WTC11 (cell line): ENCODE measurements at regions not wholly inside any gene's neighbourhood (a gene's known extent, or its start where the extent isn't known, plus 50 kb on each side); places are given as distances from the start of the nearest gene placed in this dataset.

Source experiments
- ATAC-seq: fragments of 200-7000 bp; cut with Tn5 transposase; 2 replicates; pipeline ENCODE4 v1.10.0; 2021; ENCODE audit warnings: mild to moderate bottlenecking, moderate library complexity
- CTCF ChIA-PET: fragments of 300-600 bp; sonication (Branson Sonifier 250); formaldehyde crosslinking; loops from one replicate; lab custom pipeline; 2021; ENCODE audit warnings: antibody characterized with exemption; lab: Charles Lee
- POLR2A ChIA-PET: fragments of 350-600 bp; sonication (Branson Sonifier 250); formaldehyde crosslinking; loops from one replicate; lab custom pipeline; 2021; ENCODE audit warnings: antibody characterized with exemption; lab: Charles Lee
- DNase-seq: peaks from one replicate; pipeline ENCODE4 v3.0.0; 2021; ENCODE audit warnings: low spot score
- H3K27ac Mint-ChIP-seq: 2 replicates; pipeline ENCODE4 v1.8.0; 2021; ENCODE audit warnings: mixed read lengths
- H3K27me3 Mint-ChIP-seq: 2 replicates; pipeline ENCODE4 v1.8.0; 2021; ENCODE audit warnings: low read depth, mild to moderate bottlenecking, moderate library complexity, mixed read lengths
- H3K36me3 Mint-ChIP-seq: 2 replicates; pipeline ENCODE4 v1.8.0; 2021; ENCODE audit warnings: mixed read lengths
- H3K4me1 Mint-ChIP-seq: 2 replicates; pipeline ENCODE4 v1.8.0; 2022; ENCODE audit warnings: mixed read lengths
- H3K4me3 Mint-ChIP-seq: 2 replicates; pipeline ENCODE4 v1.8.0; 2021; ENCODE audit warnings: mild to moderate bottlenecking, moderate library complexity, mixed read lengths
- H3K9me3 Mint-ChIP-seq: 2 replicates; pipeline ENCODE4 v1.8.0; 2021; ENCODE audit warnings: mixed read lengths
- ATF1 ChIP-seq: sonication (generic); formaldehyde crosslinking; IDR thresholded peaks from 2 replicates; pipeline ENCODE4 v1.8.1; 2023; ENCODE audit warnings: mild to moderate bottlenecking, moderate library complexity, missing genetic modification reagents
- ELF4 ChIP-seq: sonication (generic); formaldehyde crosslinking; IDR thresholded peaks from 2 replicates; pipeline ENCODE4 v1.8.1; 2022; ENCODE audit warnings: low read depth, mild to moderate bottlenecking, moderate library complexity, missing genetic modification reagents
- ETV6 ChIP-seq: sonication (generic); formaldehyde crosslinking; IDR thresholded peaks from 2 replicates; pipeline ENCODE4 v1.8.1; 2022; ENCODE audit warnings: mild to moderate bottlenecking, missing genetic modification reagents
- FOXJ3 ChIP-seq: sonication (generic); formaldehyde crosslinking; IDR thresholded peaks from 2 replicates; pipeline ENCODE4 v1.9.0; 2021; ENCODE audit warnings: missing genetic modification reagents, mild to moderate bottlenecking, borderline replicate concordance
- HMGA2 ChIP-seq: fragments of 250-450 bp; sonication (Bioruptor Pico); IDR thresholded peaks from 2 replicates; pipeline ENCODE4 v1.4.0; 2021; ENCODE audit warnings: mild to moderate bottlenecking, moderate library complexity
- NFE2L1 ChIP-seq: sonication (generic); formaldehyde crosslinking; IDR thresholded peaks from 2 replicates; pipeline ENCODE4 v1.8.1; 2023; ENCODE audit warnings: missing genetic modification reagents
- OVOL2 ChIP-seq: fragments of 250-450 bp; sonication (Bioruptor Pico); IDR thresholded peaks from 2 replicates; pipeline ENCODE4 v1.9.0; 2021; ENCODE audit warnings: mild to moderate bottlenecking, borderline replicate concordance
- PRRX2 ChIP-seq: fragments of 250-450 bp; sonication (Bioruptor Pico); IDR thresholded peaks from 2 replicates; pipeline ENCODE4 v1.8.0; 2021; ENCODE audit warnings: mild to moderate bottlenecking
- RELA ChIP-seq: sonication (generic); formaldehyde crosslinking; IDR thresholded peaks from 2 replicates; pipeline ENCODE4 v1.8.1; 2022; ENCODE audit warnings: missing genetic modification reagents, mild to moderate bottlenecking, borderline replicate concordance
- RORB ChIP-seq: fragments of 250-450 bp; sonication (Bioruptor Pico); IDR thresholded peaks from 2 replicates; pipeline ENCODE4 v1.9.0; 2021; ENCODE audit warnings: mild to moderate bottlenecking
- SMAD3 ChIP-seq: sonication (generic); formaldehyde crosslinking; IDR thresholded peaks from 2 replicates; pipeline ENCODE4 v1.8.0; 2022; ENCODE audit warnings: missing genetic modification reagents, mild to moderate bottlenecking, borderline replicate concordance
- SOX15 ChIP-seq: fragments of 250-450 bp; sonication (Bioruptor Pico); IDR thresholded peaks from 2 replicates; pipeline ENCODE4 v1.9.0; 2021; ENCODE audit warnings: mild to moderate bottlenecking
- SP1 ChIP-seq: sonication (generic); formaldehyde crosslinking; conservative IDR thresholded peaks from 2 replicates; pipeline ENCODE4 v1.8.1; 2022; ENCODE audit warnings: missing genetic modification reagents
- TCF7 ChIP-seq: sonication (generic); formaldehyde crosslinking; IDR thresholded peaks from 2 replicates; pipeline ENCODE4 v1.8.0; 2022; ENCODE audit warnings: mild to moderate bottlenecking, low read depth, missing genetic modification reagents, moderate library complexity
- ZNF121 ChIP-seq: sonication (generic); formaldehyde crosslinking; IDR thresholded peaks from 2 replicates; pipeline ENCODE4 v1.8.0; 2023; ENCODE audit warnings: missing genetic modification reagents
- TF ChIP-seq, protein P1 (sequence below): sonication (generic); formaldehyde crosslinking; conservative IDR thresholded peaks from 2 replicates; pipeline ENCODE4 v1.8.1; 2023; ENCODE audit warnings: mild to moderate bottlenecking, low read depth, missing genetic modification reagents, moderate library complexity
- TF ChIP-seq, protein P2 (sequence below): sonication (generic); formaldehyde crosslinking; conservative IDR thresholded peaks from 2 replicates; pipeline ENCODE4 v1.8.1; 2022; ENCODE audit warnings: mild to moderate bottlenecking, missing genetic modification reagents
- TF ChIP-seq, protein P3 (sequence below): sonication (generic); formaldehyde crosslinking; IDR thresholded peaks from 2 replicates; pipeline ENCODE4 v1.8.0; 2022; ENCODE audit warnings: missing genetic modification reagents
- TF ChIP-seq, protein P4 (sequence below): fragments of 250-450 bp; sonication (Bioruptor Pico); IDR thresholded peaks from 2 replicates; pipeline ENCODE4 v1.9.0; 2021; ENCODE audit warnings: moderate library complexity, mild to moderate bottlenecking, inconsistent platforms, borderline replicate concordance
- TF ChIP-seq, protein P5 (sequence below): sonication (generic); formaldehyde crosslinking; IDR thresholded peaks from 2 replicates; pipeline ENCODE4 v1.8.0; 2023; ENCODE audit warnings: mild to moderate bottlenecking, missing genetic modification reagents
- TF ChIP-seq, protein P6 (sequence below): fragments of 250-450 bp; sonication (Bioruptor Pico); IDR thresholded peaks from 2 replicates; pipeline ENCODE4 v1.9.0; 2021; ENCODE audit warnings: mild to moderate bottlenecking, borderline replicate concordance
- TF ChIP-seq, protein P7 (sequence below): sonication (generic); formaldehyde crosslinking; IDR thresholded peaks from 2 replicates; pipeline ENCODE4 v1.8.1; 2023; ENCODE audit warnings: mild to moderate bottlenecking, moderate library complexity, missing genetic modification reagents

DNA sequence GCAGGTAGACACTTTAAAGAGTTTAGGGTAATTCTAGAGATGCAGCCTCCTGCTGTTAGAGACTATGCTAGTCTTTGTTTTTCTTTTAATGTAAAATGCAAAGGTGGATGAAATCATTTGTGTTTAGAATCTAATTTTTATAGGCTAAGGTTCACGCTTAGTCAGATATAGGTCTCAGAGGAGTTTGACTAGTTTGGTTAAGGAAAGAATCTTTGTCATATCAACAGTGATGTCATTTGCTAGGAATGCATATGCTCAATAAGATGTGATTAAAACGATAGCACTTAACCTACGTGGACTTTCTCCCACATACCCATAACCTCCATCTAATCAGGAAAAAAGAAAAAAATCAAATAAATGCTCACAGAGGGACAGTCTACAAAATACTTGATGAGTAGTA lies 859.3 kb upstream of the ATXN7L3B start (continued):
- TF ChIP-seq, protein P1, sequence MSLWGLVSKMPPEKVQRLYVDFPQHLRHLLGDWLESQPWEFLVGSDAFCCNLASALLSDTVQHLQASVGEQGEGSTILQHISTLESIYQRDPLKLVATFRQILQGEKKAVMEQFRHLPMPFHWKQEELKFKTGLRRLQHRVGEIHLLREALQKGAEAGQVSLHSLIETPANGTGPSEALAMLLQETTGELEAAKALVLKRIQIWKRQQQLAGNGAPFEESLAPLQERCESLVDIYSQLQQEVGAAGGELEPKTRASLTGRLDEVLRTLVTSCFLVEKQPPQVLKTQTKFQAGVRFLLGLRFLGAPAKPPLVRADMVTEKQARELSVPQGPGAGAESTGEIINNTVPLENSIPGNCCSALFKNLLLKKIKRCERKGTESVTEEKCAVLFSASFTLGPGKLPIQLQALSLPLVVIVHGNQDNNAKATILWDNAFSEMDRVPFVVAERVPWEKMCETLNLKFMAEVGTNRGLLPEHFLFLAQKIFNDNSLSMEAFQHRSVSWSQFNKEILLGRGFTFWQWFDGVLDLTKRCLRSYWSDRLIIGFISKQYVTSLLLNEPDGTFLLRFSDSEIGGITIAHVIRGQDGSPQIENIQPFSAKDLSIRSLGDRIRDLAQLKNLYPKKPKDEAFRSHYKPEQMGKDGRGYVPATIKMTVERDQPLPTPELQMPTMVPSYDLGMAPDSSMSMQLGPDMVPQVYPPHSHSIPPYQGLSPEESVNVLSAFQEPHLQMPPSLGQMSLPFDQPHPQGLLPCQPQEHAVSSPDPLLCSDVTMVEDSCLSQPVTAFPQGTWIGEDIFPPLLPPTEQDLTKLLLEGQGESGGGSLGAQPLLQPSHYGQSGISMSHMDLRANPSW (CRISPR knock-in tag) = no peak
- TF ChIP-seq RORB (CRISPR knock-in tag) = no peak
- no peak for TF ChIP-seq TCF7 (CRISPR knock-in tag)
- TF ChIP-seq, protein P2, sequence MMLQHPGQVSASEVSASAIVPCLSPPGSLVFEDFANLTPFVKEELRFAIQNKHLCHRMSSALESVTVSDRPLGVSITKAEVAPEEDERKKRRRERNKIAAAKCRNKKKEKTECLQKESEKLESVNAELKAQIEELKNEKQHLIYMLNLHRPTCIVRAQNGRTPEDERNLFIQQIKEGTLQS (CRISPR knock-in tag) = no peak
- TF ChIP-seq, protein P3, sequence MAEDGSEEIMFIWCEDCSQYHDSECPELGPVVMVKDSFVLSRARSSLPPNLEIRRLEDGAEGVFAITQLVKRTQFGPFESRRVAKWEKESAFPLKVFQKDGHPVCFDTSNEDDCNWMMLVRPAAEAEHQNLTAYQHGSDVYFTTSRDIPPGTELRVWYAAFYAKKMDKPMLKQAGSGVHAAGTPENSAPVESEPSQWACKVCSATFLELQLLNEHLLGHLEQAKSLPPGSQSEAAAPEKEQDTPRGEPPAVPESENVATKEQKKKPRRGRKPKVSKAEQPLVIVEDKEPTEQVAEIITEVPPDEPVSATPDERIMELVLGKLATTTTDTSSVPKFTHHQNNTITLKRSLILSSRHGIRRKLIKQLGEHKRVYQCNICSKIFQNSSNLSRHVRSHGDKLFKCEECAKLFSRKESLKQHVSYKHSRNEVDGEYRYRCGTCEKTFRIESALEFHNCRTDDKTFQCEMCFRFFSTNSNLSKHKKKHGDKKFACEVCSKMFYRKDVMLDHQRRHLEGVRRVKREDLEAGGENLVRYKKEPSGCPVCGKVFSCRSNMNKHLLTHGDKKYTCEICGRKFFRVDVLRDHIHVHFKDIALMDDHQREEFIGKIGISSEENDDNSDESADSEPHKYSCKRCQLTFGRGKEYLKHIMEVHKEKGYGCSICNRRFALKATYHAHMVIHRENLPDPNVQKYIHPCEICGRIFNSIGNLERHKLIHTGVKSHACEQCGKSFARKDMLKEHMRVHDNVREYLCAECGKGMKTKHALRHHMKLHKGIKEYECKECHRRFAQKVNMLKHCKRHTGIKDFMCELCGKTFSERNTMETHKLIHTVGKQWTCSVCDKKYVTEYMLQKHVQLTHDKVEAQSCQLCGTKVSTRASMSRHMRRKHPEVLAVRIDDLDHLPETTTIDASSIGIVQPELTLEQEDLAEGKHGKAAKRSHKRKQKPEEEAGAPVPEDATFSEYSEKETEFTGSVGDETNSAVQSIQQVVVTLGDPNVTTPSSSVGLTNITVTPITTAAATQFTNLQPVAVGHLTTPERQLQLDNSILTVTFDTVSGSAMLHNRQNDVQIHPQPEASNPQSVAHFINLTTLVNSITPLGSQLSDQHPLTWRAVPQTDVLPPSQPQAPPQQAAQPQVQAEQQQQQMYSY (CRISPR knock-in tag) = no peak
- TF ChIP-seq, protein P4, sequence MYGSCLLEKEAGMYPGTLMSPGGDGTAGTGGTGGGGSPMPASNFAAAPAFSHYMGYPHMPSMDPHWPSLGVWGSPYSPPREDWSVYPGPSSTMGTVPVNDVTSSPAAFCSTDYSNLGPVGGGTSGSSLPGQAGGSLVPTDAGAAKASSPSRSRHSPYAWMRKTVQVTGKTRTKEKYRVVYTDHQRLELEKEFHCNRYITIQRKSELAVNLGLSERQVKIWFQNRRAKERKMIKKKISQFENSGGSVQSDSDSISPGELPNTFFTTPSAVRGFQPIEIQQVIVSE (CRISPR knock-in tag) = no peak
- TF ChIP-seq, protein P5, sequence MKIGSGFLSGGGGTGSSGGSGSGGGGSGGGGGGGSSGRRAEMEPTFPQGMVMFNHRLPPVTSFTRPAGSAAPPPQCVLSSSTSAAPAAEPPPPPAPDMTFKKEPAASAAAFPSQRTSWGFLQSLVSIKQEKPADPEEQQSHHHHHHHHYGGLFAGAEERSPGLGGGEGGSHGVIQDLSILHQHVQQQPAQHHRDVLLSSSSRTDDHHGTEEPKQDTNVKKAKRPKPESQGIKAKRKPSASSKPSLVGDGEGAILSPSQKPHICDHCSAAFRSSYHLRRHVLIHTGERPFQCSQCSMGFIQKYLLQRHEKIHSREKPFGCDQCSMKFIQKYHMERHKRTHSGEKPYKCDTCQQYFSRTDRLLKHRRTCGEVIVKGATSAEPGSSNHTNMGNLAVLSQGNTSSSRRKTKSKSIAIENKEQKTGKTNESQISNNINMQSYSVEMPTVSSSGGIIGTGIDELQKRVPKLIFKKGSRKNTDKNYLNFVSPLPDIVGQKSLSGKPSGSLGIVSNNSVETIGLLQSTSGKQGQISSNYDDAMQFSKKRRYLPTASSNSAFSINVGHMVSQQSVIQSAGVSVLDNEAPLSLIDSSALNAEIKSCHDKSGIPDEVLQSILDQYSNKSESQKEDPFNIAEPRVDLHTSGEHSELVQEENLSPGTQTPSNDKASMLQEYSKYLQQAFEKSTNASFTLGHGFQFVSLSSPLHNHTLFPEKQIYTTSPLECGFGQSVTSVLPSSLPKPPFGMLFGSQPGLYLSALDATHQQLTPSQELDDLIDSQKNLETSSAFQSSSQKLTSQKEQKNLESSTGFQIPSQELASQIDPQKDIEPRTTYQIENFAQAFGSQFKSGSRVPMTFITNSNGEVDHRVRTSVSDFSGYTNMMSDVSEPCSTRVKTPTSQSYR (CRISPR knock-in tag) = no peak
- TF ChIP-seq, all 79 proteins: peak for 0

DNA sequence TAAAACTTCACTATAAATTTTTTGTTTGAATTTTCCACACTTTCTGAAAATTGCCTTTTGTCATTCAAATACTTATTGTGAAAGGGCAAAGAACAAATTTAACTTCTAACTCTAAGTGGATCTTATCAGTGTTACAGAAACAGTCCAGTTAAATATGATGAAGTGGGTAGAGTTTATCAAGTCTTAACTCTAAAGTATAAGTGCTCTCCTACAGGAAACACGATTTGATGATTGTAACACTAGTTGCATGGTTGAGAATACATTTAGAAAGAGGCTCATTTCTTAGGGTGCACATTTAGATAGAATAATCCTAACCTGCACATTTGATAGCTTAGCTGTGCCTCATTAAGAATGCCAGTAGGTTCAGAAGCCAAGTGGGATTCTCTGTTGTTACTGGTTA lies 838.3 kb upstream of the ATXN7L3B start:
- Mint-ChIP-seq H3K36me3 (no peaks in the 10 kb centered on the region), H3K4me1 (no peaks in the 10 kb centered on the region), H3K4me3 (no peak overlapping the region), H3K27ac (no peak overlapping the region), H3K27me3 (no peaks in the 10 kb centered on the region), H3K9me3 (peaks cover 8% of the 10 kb centered on the region)
- ChIA-PET CTCF (no interaction called here), POLR2A (no interaction called here)
- no peak for DNase-seq
- ATAC-seq = no peak
- no peak for TF ChIP-seq NFE2L1 (CRISPR knock-in tag)
- TF ChIP-seq, protein P6, sequence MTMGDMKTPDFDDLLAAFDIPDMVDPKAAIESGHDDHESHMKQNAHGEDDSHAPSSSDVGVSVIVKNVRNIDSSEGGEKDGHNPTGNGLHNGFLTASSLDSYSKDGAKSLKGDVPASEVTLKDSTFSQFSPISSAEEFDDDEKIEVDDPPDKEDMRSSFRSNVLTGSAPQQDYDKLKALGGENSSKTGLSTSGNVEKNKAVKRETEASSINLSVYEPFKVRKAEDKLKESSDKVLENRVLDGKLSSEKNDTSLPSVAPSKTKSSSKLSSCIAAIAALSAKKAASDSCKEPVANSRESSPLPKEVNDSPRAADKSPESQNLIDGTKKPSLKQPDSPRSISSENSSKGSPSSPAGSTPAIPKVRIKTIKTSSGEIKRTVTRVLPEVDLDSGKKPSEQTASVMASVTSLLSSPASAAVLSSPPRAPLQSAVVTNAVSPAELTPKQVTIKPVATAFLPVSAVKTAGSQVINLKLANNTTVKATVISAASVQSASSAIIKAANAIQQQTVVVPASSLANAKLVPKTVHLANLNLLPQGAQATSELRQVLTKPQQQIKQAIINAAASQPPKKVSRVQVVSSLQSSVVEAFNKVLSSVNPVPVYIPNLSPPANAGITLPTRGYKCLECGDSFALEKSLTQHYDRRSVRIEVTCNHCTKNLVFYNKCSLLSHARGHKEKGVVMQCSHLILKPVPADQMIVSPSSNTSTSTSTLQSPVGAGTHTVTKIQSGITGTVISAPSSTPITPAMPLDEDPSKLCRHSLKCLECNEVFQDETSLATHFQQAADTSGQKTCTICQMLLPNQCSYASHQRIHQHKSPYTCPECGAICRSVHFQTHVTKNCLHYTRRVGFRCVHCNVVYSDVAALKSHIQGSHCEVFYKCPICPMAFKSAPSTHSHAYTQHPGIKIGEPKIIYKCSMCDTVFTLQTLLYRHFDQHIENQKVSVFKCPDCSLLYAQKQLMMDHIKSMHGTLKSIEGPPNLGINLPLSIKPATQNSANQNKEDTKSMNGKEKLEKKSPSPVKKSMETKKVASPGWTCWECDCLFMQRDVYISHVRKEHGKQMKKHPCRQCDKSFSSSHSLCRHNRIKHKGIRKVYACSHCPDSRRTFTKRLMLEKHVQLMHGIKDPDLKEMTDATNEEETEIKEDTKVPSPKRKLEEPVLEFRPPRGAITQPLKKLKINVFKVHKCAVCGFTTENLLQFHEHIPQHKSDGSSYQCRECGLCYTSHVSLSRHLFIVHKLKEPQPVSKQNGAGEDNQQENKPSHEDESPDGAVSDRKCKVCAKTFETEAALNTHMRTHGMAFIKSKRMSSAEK (CRISPR knock-in tag) = no peak
- TF ChIP-seq FOXJ3 (CRISPR knock-in tag) = no peak
- TF ChIP-seq SMAD3 (CRISPR knock-in tag) = no peak
- TF ChIP-seq OVOL2 (CRISPR knock-in tag) = no peak
- TF ChIP-seq SP1 = no peak
- TF ChIP-seq SOX15 (CRISPR knock-in tag) = no peak
- TF ChIP-seq, protein P7, sequence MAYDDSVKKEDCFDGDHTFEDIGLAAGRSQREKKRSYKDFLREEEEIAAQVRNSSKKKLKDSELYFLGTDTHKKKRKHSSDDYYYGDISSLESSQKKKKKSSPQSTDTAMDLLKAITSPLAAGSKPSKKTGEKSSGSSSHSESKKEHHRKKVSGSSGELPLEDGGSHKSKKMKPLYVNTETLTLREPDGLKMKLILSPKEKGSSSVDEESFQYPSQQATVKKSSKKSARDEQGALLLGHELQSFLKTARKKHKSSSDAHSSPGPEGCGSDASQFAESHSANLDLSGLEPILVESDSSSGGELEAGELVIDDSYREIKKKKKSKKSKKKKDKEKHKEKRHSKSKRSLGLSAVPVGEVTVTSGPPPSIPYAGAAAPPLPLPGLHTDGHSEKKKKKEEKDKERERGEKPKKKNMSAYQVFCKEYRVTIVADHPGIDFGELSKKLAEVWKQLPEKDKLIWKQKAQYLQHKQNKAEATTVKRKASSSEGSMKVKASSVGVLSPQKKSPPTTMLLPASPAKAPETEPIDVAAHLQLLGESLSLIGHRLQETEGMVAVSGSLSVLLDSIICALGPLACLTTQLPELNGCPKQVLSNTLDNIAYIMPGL = no peak
- TF ChIP-seq ELF4 (CRISPR knock-in tag) = no peak
- TF ChIP-seq ATF1 (CRISPR knock-in tag) = no peak
- no peak for TF ChIP-seq ETV6 (CRISPR knock-in tag)
- no peak for TF ChIP-seq ZNF121
- TF ChIP-seq HMGA2 = no peak
- no peak for TF ChIP-seq RELA (CRISPR knock-in tag)
- TF ChIP-seq PRRX2 = no peak
